ENCODE measurements at regions not wholly inside any gene's neighbourhood (a gene's known extent, or its start where the extent isn't known, plus 50 kb on each side); places are given as distances from the start of the nearest gene placed in this dataset.
"Not testable (repeated sequence)": the region's sequence is repeated elsewhere in the genome, so short reads cannot be mapped to it uniquely, and the experiment has no call there.

DNA sequence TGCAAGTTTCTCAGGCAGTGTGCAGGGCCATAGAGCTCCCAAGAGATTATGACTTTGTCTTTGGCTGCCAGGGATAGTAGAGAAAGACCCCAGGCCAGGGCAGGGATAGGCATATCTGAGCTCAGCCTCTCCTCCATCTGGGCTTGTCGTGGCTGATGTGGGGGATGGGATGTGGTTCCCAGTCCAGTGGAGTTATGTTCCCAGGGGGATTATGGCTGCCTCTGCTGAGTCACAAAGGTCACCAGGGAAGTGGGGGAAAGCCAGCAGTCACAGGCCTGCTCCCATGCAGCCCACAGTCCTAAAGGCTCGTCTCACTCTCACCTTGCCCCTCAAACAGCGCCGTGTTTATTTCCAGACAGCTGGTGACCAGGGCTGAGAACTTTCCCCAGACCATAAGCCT, 354.9 kb downstream of the SI start:
- TF ChIP-seq, protein P1, sequence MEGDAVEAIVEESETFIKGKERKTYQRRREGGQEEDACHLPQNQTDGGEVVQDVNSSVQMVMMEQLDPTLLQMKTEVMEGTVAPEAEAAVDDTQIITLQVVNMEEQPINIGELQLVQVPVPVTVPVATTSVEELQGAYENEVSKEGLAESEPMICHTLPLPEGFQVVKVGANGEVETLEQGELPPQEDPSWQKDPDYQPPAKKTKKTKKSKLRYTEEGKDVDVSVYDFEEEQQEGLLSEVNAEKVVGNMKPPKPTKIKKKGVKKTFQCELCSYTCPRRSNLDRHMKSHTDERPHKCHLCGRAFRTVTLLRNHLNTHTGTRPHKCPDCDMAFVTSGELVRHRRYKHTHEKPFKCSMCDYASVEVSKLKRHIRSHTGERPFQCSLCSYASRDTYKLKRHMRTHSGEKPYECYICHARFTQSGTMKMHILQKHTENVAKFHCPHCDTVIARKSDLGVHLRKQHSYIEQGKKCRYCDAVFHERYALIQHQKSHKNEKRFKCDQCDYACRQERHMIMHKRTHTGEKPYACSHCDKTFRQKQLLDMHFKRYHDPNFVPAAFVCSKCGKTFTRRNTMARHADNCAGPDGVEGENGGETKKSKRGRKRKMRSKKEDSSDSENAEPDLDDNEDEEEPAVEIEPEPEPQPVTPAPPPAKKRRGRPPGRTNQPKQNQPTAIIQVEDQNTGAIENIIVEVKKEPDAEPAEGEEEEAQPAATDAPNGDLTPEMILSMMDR (IDR thresholded peaks at IDR 0.05): no peak
- Mint-ChIP-seq H3K4me1 (no peaks in the 10 kb centered on the region), H3K9me3 (peaks cover 0 to 9% (median 0%) of the 10 kb centered on the region in 7 donors)

DNA sequence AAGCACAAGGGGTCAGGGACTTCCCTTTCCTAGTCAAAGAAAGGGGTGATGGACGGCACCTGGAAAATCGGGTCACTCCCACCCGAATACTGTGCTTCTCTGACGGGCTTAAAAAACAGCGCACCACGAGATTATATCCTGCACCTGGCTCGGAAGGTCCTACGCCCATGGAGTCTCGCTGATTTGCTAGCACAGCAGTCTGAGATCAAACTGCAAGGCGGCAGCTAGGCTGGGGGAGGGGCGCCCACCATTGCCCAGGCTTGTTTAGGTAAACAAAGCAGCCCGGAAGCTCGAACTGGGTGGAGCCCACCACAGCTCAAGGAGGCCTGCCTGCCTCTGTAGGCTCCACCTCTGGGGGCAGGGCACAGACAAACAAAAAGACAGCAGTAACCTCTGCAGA, 375.5 kb downstream of the SI start:
- DNase-seq; H3K9me3 ChIP-seq (replicated peaks in 1 of 2; ENCODE audit: control insufficient read depth in 1 of 2, insufficient read depth in 1 of 2, low read length in 2 of 2); H3K27ac ChIP-seq (ENCODE audit: low read depth in 1 of 2, low read length in 2 of 2); H3K36me3 Mint-ChIP-seq; H3K4me1 Mint-ChIP-seq; H3K4me2 ChIP-seq (replicated peaks; ENCODE audit: extremely low read depth, low read length, poor library complexity, severe bottlenecking); H3K4me3 ChIP-seq (replicated peaks in 1 of 3; ENCODE audit: low read depth in 2 of 3, low read length in 3 of 3); H3K9me3 Mint-ChIP-seq; intact Hi-C loops (cut with micrococcal nuclease); H3K27me3 ChIP-seq (ENCODE audit: control insufficient read depth in 2 of 2, insufficient read depth in 2 of 2, low read length in 2 of 2); H3K27me3 Mint-ChIP-seq (ENCODE audit: low read depth in 3 of 3); H3K36me3 ChIP-seq (replicated peaks in 1 of 2; ENCODE audit: control insufficient read depth in 1 of 2, insufficient read depth in 2 of 2, low read length in 2 of 2); H3K27ac Mint-ChIP-seq; H2AFZ ChIP-seq (ENCODE audit: insufficient read depth, low read depth, low read length, poor library complexity, severe bottlenecking); H4K20me1 ChIP-seq (ENCODE audit: insufficient read depth, low read length); H3K9ac ChIP-seq (ENCODE audit: insufficient read depth, low read length, poor library complexity, severe bottlenecking); H3K4me1 ChIP-seq (ENCODE audit: control insufficient read depth in 1 of 2, insufficient read depth in 2 of 2, low read length in 2 of 2); H3K79me2 ChIP-seq (ENCODE audit: insufficient read depth, low read length); H3K4me3 Mint-ChIP-seq: not testable (repeated sequence)
- no CpG with 5 or more reads among the region's 13 CpGs for WGBS (ENCODE audit: insufficient coverage)

More for the DNA sequence above, 354.9 kb downstream of the SI start:
- DNase-seq: no peak
- H2AFZ ChIP-seq (ENCODE audit: insufficient read depth, low read depth, low read length, poor library complexity, severe bottlenecking): no peak overlapping the region
- WGBS (ENCODE audit: insufficient coverage): 86% methylated on average over 3 of the region's 4 CpGs
- no peak overlapping the region for H3K4me3 Mint-ChIP-seq
- H3K27me3 Mint-ChIP-seq (ENCODE audit: low read depth in 3 of 3): no peaks in the 10 kb centered on the region
- H3K4me2 ChIP-seq (replicated peaks; ENCODE audit: extremely low read depth, low read length, poor library complexity, severe bottlenecking): no peak overlapping the region
- no peak overlapping the region for H3K4me3 ChIP-seq (replicated peaks in 1 of 3; ENCODE audit: low read depth in 2 of 3, low read length in 3 of 3)
- intact Hi-C loops (cut with micrococcal nuclease): no loop called here
- H3K36me3 Mint-ChIP-seq: no peaks in the 10 kb centered on the region
- no peaks in the 10 kb centered on the region for H3K27me3 ChIP-seq (ENCODE audit: control insufficient read depth in 2 of 2, insufficient read depth in 2 of 2, low read length in 2 of 2)
- no peak overlapping the region for H3K27ac ChIP-seq (ENCODE audit: low read depth in 1 of 2, low read length in 2 of 2)
- no peaks in the 10 kb centered on the region for H3K4me1 ChIP-seq (ENCODE audit: control insufficient read depth in 1 of 2, insufficient read depth in 2 of 2, low read length in 2 of 2)
- peaks cover 5 to 11% of the 10 kb centered on the region in 2 donors for H3K9me3 ChIP-seq (replicated peaks in 1 of 2; ENCODE audit: control insufficient read depth in 1 of 2, insufficient read depth in 1 of 2, low read length in 2 of 2)
- H3K9ac ChIP-seq (ENCODE audit: insufficient read depth, low read length, poor library complexity, severe bottlenecking): no peak overlapping the region
- no peaks in the 10 kb centered on the region for H4K20me1 ChIP-seq (ENCODE audit: insufficient read depth, low read length)
- H3K27ac Mint-ChIP-seq: no peak overlapping the region
- no peaks in the 10 kb centered on the region for H3K36me3 ChIP-seq (replicated peaks in 1 of 2; ENCODE audit: control insufficient read depth in 1 of 2, insufficient read depth in 2 of 2, low read length in 2 of 2)
- no peaks in the 10 kb centered on the region for H3K79me2 ChIP-seq (ENCODE audit: insufficient read depth, low read length)

Data from CD14-positive monocyte (primary cell).